GM12864 (cell line): ENCODE measurements at regions not wholly inside any gene's neighbourhood (a gene's known extent, or its start where the extent isn't known, plus 50 kb on each side); places are given as distances from the start of the nearest gene placed in this dataset.

Experiments used
- DNase-seq: peaks from one replicate; pipeline ENCODE4 v3.0.0-alpha.2; 2011; ENCODE audit warnings: low read depth
- H3K4me3 ChIP-seq: 2 replicates; pipeline ENCODE4 v1.5.1; 2011; ENCODE audit warnings: mild to moderate bottlenecking, low read depth, low read length, control low read depth
- TF ChIP-seq, protein P1 (sequence below): IDR thresholded peaks from 2 replicates; pipeline ENCODE4 v1.5.1; 2011; ENCODE audit warnings: low read depth, mild to moderate bottlenecking, moderate library complexity, low read length, control low read depth, inconsistent platforms; ENCODE audit errors: missing control alignments

GRCh38 chr7:69196593-69196992, 401.7 kb upstream of the AUTS2 start:
- no peak for DNase-seq
- no peak overlapping the region for H3K4me3 ChIP-seq
- TF ChIP-seq, protein P1, sequence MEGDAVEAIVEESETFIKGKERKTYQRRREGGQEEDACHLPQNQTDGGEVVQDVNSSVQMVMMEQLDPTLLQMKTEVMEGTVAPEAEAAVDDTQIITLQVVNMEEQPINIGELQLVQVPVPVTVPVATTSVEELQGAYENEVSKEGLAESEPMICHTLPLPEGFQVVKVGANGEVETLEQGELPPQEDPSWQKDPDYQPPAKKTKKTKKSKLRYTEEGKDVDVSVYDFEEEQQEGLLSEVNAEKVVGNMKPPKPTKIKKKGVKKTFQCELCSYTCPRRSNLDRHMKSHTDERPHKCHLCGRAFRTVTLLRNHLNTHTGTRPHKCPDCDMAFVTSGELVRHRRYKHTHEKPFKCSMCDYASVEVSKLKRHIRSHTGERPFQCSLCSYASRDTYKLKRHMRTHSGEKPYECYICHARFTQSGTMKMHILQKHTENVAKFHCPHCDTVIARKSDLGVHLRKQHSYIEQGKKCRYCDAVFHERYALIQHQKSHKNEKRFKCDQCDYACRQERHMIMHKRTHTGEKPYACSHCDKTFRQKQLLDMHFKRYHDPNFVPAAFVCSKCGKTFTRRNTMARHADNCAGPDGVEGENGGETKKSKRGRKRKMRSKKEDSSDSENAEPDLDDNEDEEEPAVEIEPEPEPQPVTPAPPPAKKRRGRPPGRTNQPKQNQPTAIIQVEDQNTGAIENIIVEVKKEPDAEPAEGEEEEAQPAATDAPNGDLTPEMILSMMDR: no peak

- TF ChIP-seq, protein P1: no peak
Measured at GRCh38 chr7:69198250-69198649, 400.0 kb upstream of the AUTS2 start.

DNA sequence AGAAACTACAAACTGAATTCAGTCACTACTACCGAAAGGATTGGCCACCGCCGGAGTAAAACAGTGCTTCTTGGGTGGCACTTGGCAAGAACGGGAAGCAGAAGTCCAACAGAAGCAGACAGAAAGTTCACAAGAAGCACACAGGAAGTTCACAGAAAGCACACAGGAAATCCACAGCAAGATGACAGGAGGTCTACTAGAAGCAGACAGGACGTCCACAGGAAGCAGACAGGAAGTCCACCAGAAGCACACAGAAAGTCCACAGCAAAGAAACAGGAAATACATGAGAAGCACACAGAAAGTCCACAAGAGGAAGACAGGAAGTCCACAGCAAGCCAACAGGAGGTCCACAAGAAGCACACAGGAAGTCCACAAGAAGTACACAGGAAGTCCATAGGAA, 399.2 kb upstream of the AUTS2 start:
- H3K4me3 ChIP-seq: no peak overlapping the region
- TF ChIP-seq, protein P1: no peak
- DNase-seq: no peak

More at GRCh38 chr7:69198250-69198649, 400.0 kb upstream of the AUTS2 start:
- DNase-seq: no peak
- H3K4me3 ChIP-seq: no peak overlapping the region

GRCh38 chr7:69199661-69200060, 398.6 kb upstream of the AUTS2 start:
- TF ChIP-seq, protein P1: no peak
- DNase-seq: no peak
- no peak overlapping the region for H3K4me3 ChIP-seq

DNA sequence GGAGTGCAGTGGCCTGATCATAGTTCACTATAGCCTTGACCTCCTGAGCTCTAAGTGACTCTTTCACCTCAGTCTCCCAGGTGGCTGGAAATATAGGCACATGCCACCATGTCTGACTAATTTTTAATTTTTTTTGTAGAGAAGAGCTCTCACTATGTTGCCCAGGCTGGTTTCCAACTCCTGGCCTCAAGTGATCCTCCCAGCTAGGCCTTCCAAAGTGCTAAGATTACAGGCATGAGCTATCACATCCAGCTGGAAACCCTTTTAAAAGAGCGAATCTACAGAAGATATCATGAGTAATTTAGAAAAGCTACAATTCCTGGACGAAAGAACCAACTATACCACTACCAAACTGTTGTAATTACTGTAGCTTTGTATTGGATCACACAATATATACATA, 394.4 kb upstream of the AUTS2 start:
- TF ChIP-seq, protein P1: no peak
- DNase-seq: no peak
- H3K4me3 ChIP-seq: no peak overlapping the region

GRCh38 chr7:69204943-69205342, 393.3 kb upstream of the AUTS2 start:
- H3K4me3 ChIP-seq: no peak overlapping the region
- DNase-seq: no peak
- TF ChIP-seq, protein P1: no peak

DNA sequence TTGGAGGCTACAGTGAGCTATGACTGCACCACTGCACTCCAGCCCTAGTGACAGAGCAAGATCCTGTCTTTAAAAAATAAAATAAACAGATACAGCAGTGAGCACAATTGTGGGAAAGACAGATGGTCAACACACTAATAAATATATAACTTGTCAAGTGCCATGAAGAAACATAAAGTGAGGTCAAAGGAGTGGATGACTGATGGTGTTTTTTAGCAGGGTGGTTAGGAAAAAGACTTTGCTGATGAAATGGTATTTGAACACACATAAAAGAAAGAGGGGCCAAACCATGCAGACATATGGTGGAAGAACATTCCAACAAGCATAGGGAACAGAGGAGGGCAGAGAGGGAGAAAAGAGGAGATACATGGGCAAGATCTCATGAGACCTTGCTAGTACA, 392.7 kb upstream of the AUTS2 start:
- DNase-seq: no peak
- TF ChIP-seq, protein P1: no peak
- H3K4me3 ChIP-seq: no peak overlapping the region
